ENCODE measurements at regions not wholly inside any gene's neighbourhood (a gene's known extent, or its start where the extent isn't known, plus 50 kb on each side); places are given as distances from the start of the nearest gene placed in this dataset.

DNA sequence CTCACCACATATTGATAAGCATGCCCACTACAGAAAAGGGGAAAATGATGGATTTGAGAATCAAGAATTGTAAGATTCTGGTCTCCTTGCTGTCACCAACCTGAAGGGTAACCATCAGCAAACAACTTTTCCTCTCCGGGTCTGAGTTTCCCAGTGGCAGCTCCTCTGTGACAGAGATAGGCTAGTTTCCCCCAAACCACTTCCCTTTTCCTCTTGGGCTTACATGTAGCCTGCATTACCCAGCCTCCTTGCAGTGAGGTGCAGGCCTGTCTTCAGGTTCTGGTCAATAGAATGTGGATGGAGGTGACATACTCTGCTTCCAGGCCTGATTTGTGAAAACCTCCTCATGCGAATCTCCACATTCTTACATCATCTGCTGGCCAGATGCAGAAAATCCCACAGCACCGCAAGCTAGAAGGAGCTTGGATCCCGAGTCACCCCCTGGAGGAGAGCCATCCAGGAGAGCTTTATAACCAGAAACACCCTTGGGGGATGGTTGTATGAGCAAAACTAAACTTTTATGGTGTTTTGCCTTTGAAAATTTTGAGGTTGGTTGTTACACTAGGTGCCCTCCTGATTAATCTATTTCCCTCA is 206.1 kb downstream of the RGS3 start:
- Mint-ChIP-seq H3K36me3 (ENCODE audit: low read depth) (no peaks in the 10 kb centered on the region), H3K27me3 (ENCODE audit: low read depth) (peaks cover 20% of the 10 kb centered on the region), H3K4me3 (no peak overlapping the region), H3K9me3 (no peaks in the 10 kb centered on the region), H3K27ac (no peak overlapping the region), H3K4me1 (peaks cover 10% of the 10 kb centered on the region)
- TF ChIP-seq, protein P1, sequence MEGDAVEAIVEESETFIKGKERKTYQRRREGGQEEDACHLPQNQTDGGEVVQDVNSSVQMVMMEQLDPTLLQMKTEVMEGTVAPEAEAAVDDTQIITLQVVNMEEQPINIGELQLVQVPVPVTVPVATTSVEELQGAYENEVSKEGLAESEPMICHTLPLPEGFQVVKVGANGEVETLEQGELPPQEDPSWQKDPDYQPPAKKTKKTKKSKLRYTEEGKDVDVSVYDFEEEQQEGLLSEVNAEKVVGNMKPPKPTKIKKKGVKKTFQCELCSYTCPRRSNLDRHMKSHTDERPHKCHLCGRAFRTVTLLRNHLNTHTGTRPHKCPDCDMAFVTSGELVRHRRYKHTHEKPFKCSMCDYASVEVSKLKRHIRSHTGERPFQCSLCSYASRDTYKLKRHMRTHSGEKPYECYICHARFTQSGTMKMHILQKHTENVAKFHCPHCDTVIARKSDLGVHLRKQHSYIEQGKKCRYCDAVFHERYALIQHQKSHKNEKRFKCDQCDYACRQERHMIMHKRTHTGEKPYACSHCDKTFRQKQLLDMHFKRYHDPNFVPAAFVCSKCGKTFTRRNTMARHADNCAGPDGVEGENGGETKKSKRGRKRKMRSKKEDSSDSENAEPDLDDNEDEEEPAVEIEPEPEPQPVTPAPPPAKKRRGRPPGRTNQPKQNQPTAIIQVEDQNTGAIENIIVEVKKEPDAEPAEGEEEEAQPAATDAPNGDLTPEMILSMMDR (IDR thresholded peaks at IDR 0.05; ENCODE audit: unreplicated experiment in 3 of 3), result no peak

DNA sequence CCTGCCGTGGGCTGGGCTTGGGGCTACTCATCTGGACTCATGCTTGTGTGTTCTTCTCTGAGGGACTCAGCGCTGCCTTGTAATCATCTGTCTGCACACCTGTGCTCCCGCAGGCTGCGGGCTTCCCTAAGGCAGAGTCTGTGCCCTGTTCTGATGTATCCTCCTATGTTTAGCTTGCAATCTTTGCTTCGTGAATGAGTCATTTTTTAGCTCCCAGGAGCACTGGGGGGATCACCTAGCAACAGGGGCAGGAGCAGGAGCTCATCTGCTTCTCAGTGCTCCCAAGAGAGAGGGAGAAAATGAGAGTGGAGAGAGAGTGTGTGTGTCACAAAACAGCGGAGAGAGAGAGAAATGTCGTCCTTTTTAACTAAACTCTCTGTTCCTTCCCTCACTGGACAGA is 202.4 kb upstream of the ZNF618 start:
- no peak overlapping the region for H3K27ac Mint-ChIP-seq
- TF ChIP-seq, protein P1 (IDR thresholded peaks at IDR 0.05; ENCODE audit: unreplicated experiment in 3 of 3), result no peak
- H3K9me3 Mint-ChIP-seq, result no peaks in the 10 kb centered on the region
- peaks cover 27% of the 10 kb centered on the region for H3K4me1 Mint-ChIP-seq
- no peaks in the 10 kb centered on the region for H3K36me3 Mint-ChIP-seq (ENCODE audit: low read depth)
- no peak overlapping the region for H3K4me3 Mint-ChIP-seq
- H3K27me3 Mint-ChIP-seq (ENCODE audit: low read depth), result peaks cover 16% of the 10 kb centered on the region

DNA sequence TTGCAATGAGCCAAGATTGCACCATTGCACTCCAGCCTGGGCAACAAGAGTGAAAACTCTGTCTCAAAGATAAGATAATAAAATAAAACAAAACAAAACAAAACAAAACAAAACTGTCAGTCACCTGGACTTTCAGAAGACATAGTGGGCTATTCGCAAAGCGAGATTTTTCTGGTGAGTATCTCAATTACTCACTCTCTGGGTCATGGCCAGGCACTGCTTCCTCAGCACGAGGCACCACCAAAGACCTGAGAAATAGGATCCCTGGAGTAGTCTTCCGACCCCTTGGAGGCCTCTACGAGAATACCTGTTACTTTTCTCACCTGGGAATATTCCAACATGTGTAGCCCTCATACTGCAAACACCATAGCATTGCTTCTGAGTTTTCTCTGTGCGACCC is 201.7 kb upstream of the ZNF618 start:
- TF ChIP-seq, protein P1 (IDR thresholded peaks at IDR 0.05; ENCODE audit: unreplicated experiment in 3 of 3), result no peak
- Mint-ChIP-seq H3K27me3 (ENCODE audit: low read depth) (peaks cover 12% of the 10 kb centered on the region), H3K27ac (no peak overlapping the region), H3K4me1 (peaks cover 27% of the 10 kb centered on the region), H3K4me3 (no peak overlapping the region), H3K36me3 (ENCODE audit: low read depth) (no peaks in the 10 kb centered on the region), H3K9me3 (no peaks in the 10 kb centered on the region)

DNA sequence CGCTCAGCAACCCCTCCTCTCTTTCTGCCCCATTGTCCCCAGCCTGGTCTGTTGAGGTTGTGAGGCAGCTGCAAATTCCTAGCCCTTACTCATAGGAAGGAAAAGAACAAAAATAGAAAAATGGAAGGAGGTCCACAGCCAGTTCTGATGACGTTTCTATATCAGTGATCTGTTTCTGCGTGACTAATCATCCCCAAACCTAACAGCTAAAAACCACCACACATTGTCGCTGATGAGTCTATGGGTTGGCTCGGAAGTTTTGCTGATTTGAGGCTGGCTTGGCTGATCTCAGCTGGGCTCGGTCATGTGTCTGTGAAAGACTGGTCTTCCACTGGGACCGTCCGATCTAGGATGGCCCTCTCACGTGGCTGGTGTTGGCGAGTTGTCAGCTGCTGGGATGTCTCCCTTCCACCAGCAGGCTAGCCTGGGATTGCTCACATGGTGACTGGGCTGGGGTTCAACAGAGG is 200.6 kb upstream of the ZNF618 start:
- peak overlapping the region; percentile 15 to 58 (median 50) for H3K27ac Mint-ChIP-seq
- no peak overlapping the region for H3K4me3 Mint-ChIP-seq
- peaks cover 31% of the 10 kb centered on the region for H3K4me1 Mint-ChIP-seq
- H3K27me3 Mint-ChIP-seq (ENCODE audit: low read depth), result peaks cover 12% of the 10 kb centered on the region
- TF ChIP-seq, protein P1 (IDR thresholded peaks at IDR 0.05; ENCODE audit: unreplicated experiment in 3 of 3), result no peak
- no peaks in the 10 kb centered on the region for H3K36me3 Mint-ChIP-seq (ENCODE audit: low read depth)
- no peaks in the 10 kb centered on the region for H3K9me3 Mint-ChIP-seq

DNA sequence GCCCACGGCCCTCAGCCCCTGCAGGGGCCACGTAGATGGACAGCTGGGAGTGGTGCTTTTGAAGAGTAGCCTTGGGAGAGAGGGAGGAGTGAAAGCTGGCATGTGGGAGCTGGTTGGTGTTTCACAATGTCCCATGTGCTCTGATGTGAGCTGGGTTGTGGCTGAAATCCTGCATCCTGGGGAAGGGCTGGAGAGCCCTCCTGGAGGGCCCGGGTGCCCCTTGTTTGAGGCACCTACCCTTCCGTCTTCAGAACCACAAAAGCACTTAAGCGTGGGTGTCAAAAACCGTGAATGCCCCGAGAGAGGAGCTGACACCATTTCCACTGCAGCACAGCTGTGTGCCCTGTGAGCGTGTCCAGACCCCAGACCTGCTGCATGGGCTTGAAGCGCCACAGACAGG is 199.1 kb upstream of the ZNF618 start:
- H3K9me3 Mint-ChIP-seq, result no peaks in the 10 kb centered on the region
- H3K27me3 Mint-ChIP-seq (ENCODE audit: low read depth), result peaks cover 7% of the 10 kb centered on the region
- no peak overlapping the region for H3K27ac Mint-ChIP-seq
- peaks cover 29% of the 10 kb centered on the region for H3K4me1 Mint-ChIP-seq
- H3K4me3 Mint-ChIP-seq, result no peak overlapping the region
- TF ChIP-seq, protein P1 (IDR thresholded peaks at IDR 0.05; ENCODE audit: unreplicated experiment in 3 of 3), result no peak
- no peaks in the 10 kb centered on the region for H3K36me3 Mint-ChIP-seq (ENCODE audit: low read depth)

DNA sequence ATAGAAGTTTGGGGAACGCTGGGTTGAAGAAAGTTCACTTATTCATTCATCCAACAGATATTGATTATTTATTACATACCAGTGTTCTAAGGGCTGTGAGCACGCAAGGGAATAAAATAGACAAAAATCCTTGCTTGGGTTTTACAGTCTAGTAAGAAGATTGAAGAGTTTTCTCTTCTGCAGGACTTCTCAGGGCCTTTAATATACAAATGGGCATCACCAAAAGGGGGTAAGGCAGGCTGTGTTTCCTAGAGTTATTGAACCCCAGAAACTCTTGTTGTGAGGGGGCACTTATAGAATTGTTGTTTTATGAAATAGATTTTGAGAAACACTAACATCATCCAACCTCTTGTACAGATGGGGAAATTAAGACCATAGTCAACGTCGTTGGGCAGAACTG is 198.5 kb upstream of the ZNF618 start:
- Mint-ChIP-seq H3K36me3 (ENCODE audit: low read depth) (no peaks in the 10 kb centered on the region), H3K4me3 (no peak overlapping the region), H3K9me3 (no peaks in the 10 kb centered on the region), H3K27ac (no peak overlapping the region), H3K27me3 (ENCODE audit: low read depth) (peaks cover 5% of the 10 kb centered on the region), H3K4me1 (peaks cover 26% of the 10 kb centered on the region)
- TF ChIP-seq, protein P1 (IDR thresholded peaks at IDR 0.05; ENCODE audit: unreplicated experiment in 3 of 3), result no peak
